ENCODE measurements at regions not wholly inside any gene's neighbourhood (a gene's known extent, or its start where the extent isn't known, plus 50 kb on each side); places are given as distances from the start of the nearest gene placed in this dataset.
"Not testable (repeated sequence)": the region's sequence is repeated elsewhere in the genome, so short reads cannot be mapped to it uniquely, and the experiment has no call there.

DNA sequence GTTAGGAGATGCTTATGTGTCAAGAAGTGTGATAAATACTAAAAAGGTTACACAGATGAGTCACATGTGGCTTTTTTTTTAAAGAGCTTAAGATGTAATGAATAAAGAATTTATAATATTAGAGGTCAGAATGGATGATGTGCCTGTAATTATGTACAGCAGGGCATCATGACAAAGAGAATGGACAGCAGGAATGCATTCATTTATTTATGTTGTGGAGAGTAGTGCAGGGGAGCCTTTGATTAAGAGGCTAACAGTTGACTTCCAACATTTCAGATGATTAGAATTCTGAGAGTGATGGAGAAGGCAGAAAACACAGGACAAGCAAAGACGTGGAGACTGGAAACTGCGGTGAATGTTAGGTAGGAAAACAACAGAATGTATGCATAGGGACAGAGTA lies 691.4 kb upstream of the POM121L12 start:
- 32% methylated on average over 2 of the region's 2 CpGs for WGBS (ENCODE audit: insufficient coverage, low coverage, low lambda C conversion rate, missing lambda C conversion rate)
- no peaks in the 10 kb centered on the region for H3K9me3 ChIP-seq
- DNase-seq (no peak), ATAC-seq (no peak)
- H3K36me3 ChIP-seq, result no peaks in the 10 kb centered on the region
- no peaks in the 10 kb centered on the region for H3K4me1 ChIP-seq
- intact Hi-C loops (cut with DNase I), result no loop called here
- H3K4me3 ChIP-seq, result no peak overlapping the region
- TF ChIP-seq, protein P1, sequence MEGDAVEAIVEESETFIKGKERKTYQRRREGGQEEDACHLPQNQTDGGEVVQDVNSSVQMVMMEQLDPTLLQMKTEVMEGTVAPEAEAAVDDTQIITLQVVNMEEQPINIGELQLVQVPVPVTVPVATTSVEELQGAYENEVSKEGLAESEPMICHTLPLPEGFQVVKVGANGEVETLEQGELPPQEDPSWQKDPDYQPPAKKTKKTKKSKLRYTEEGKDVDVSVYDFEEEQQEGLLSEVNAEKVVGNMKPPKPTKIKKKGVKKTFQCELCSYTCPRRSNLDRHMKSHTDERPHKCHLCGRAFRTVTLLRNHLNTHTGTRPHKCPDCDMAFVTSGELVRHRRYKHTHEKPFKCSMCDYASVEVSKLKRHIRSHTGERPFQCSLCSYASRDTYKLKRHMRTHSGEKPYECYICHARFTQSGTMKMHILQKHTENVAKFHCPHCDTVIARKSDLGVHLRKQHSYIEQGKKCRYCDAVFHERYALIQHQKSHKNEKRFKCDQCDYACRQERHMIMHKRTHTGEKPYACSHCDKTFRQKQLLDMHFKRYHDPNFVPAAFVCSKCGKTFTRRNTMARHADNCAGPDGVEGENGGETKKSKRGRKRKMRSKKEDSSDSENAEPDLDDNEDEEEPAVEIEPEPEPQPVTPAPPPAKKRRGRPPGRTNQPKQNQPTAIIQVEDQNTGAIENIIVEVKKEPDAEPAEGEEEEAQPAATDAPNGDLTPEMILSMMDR (IDR thresholded peaks at IDR 0.05), result no peak
- TF ChIP-seq POLR2A (IDR thresholded peaks at IDR 0.05), result no peak
- no peak overlapping the region for H3K27ac ChIP-seq
- no peaks in the 10 kb centered on the region for H3K27me3 ChIP-seq

DNA sequence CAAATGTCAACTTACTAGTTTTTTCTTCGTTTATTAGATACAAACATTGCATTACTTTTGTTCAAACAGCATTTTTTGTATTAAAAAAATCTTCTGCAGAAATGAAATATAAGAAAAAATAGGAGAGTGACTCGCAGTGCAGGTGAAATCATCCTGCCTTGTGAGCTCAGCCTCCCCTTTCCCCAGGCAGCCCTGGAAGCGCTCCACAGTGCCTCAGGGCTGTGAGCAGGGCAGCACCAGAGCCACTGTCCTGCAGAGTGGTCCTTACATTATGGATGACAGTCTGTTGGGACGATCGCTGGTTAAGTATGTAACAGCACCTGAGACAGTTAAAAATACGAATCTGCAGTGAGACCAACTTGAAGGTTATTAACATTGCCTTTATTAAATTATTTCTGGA lies 695.4 kb upstream of the POM121L12 start:
- Histone ChIP-seq H3K9me3 (no peaks in the 10 kb centered on the region), H3K4me3 (no peak overlapping the region), H3K4me1 (no peaks in the 10 kb centered on the region), H3K36me3 (no peaks in the 10 kb centered on the region), H3K27ac (no peak overlapping the region), H3K27me3 (no peaks in the 10 kb centered on the region)
- DNase-seq (no peak), ATAC-seq (no peak)
- WGBS (ENCODE audit: insufficient coverage, low coverage, low lambda C conversion rate, missing lambda C conversion rate), result 54% methylated on average over 6 of the region's 6 CpGs
- intact Hi-C loops (cut with DNase I), result no loop called here
- TF ChIP-seq, protein P1 (IDR thresholded peaks at IDR 0.05), result no peak
- no peak for TF ChIP-seq POLR2A (IDR thresholded peaks at IDR 0.05)

DNA sequence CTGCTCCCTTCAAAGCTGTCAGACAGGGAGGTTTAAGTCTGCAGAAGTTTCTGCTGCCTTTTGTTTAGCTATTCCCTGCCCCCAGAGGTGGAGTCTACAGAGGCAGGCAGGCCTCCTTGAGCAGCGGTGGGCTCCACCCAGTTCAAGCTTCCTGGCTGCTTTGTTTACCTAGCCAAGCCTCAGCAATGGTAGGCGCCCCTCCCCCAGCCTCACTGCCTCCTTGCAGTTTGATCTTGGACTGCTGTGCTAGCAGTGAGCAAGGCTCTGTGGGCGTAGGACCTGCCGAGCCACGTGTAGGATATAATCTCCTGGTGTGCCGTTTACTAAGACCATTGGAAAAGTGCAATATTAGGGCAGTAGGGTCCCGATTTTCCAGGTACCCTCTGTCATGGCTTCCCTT lies 707.1 kb upstream of the POM121L12 start:
- WGBS (ENCODE audit: insufficient coverage, low coverage, low lambda C conversion rate, missing lambda C conversion rate), result 52% methylated on average over 3 of the region's 7 CpGs
- H3K27me3 ChIP-seq; H3K9me3 ChIP-seq; DNase-seq; intact Hi-C loops (cut with DNase I); H3K36me3 ChIP-seq; ATAC-seq; H3K4me3 ChIP-seq; H3K4me1 ChIP-seq; H3K27ac ChIP-seq: not testable (repeated sequence)

DNA sequence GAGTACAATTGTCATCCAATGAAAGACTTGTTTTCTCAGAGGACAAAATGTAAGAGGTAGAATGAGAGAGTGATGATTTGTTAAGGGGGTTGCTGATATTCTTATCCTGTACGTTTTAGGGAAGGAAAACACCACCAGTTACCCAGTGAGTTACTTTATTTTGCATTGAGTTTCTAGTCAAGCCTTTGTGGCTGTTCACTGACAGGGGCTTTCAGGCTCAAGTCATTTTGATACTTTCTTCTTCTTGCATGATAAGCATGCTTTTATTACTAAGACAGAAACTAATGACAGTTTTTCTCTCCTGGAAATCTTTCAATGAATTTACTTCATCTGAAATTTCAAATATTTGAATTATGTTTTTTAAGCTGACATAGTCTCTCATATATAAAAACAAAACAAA lies 710.2 kb upstream of the POM121L12 start:
- no peak for ATAC-seq
- intact Hi-C loops (cut with DNase I), result no loop called here

DNA sequence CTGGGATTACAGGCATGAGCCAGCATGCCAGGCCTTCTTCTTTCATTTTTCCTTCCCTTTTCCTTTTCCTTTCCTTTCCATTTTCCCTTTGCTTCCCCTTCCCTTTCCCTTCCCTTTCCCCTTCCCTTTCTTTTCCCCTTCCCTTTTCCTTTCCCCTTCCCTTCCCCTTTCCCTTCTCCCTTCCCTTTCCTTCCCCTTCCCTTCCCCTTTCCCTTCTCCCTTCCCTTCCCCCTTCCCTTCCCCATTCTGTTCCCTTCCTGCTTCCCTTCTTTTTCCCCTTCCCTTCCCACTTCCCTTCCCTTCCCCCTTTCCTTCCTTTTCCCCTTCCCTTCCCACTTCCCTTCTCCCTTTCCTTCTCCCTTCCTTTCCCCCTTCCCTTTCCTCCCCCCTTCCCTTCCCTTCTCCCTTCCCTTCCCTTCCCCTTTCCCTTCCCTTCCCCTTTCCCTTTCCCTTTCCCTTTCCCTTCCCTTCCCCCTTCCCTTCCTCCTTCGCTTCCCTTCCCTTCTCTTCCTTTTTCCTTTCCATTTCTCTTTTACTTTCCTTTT lies 712.2 kb upstream of the POM121L12 start:
- no peaks in the 10 kb centered on the region for H3K36me3 ChIP-seq
- no peak for DNase-seq
- 79% methylated on average over 1 of the region's 1 CpG for WGBS (ENCODE audit: insufficient coverage, low coverage, low lambda C conversion rate, missing lambda C conversion rate)
- no peaks in the 10 kb centered on the region for H3K4me1 ChIP-seq
- no peak overlapping the region for H3K27ac ChIP-seq
- no peaks in the 10 kb centered on the region for H3K9me3 ChIP-seq
- TF ChIP-seq POLR2A (IDR thresholded peaks at IDR 0.05), result no peak
- TF ChIP-seq, protein P1 (IDR thresholded peaks at IDR 0.05), result no peak
- H3K27me3 ChIP-seq, result no peaks in the 10 kb centered on the region
- intact Hi-C loops (cut with DNase I), result no loop called here
- H3K4me3 ChIP-seq, result no peak overlapping the region
- ATAC-seq, result no peak

More for the DNA sequence above, 710.2 kb upstream of the POM121L12 start:
- Histone ChIP-seq H3K9me3 (no peaks in the 10 kb centered on the region), H3K27me3 (no peaks in the 10 kb centered on the region), H3K4me1 (no peaks in the 10 kb centered on the region), H3K36me3 (no peaks in the 10 kb centered on the region), H3K4me3 (no peak overlapping the region), H3K27ac (no peak overlapping the region)
- TF ChIP-seq POLR2A (IDR thresholded peaks at IDR 0.05), result no peak
- TF ChIP-seq, protein P1 (IDR thresholded peaks at IDR 0.05), result no peak
- 0% methylated on average over 1 of the region's 1 CpG for WGBS (ENCODE audit: insufficient coverage, low coverage, low lambda C conversion rate, missing lambda C conversion rate)
- DNase-seq, result no peak

Measured in right lobe of liver (tissue), 6 donors.